ENCODE measurements at regions not wholly inside any gene's neighbourhood (a gene's known extent, or its start where the extent isn't known, plus 50 kb on each side); places are given as distances from the start of the nearest gene placed in this dataset.

DNA sequence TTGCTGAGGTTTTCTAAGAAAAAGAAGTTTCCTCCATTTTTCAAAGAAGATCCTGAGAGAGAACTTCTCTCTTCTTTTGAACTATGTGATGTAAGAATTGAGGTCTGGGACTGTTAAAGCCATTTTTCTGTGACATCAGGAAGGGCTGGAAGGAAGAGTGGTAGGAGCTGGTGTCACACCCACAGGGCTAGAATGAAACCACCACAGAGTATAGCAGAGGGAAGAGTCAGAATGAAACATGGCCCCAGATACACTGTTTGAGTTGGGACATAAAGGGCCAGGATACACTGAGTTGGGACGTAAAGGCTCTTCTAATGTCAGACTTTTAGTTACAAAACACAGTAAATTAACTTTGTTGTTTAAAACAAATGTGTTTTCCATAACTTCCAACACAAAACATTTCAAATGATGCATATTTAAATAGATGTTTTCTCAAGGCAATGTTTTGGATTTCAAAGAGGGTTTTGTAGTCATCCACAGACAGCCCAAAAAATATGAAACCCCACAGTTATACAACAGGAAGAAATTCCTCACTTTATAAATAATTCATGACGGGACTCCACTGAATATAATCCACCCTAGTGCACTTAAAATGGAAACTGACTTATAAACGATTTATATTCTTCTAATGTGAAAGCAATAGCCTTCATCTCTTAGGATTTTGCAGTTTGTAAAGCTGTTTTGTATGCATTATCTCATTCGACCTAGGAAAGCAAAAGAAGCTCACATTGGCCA, 72.5 kb downstream of the LIG4 start:
- no peak for ATAC-seq
- TF ChIP-seq POLR2A (IDR thresholded peaks at IDR 0.05): no peak
- TF ChIP-seq, protein P1, sequence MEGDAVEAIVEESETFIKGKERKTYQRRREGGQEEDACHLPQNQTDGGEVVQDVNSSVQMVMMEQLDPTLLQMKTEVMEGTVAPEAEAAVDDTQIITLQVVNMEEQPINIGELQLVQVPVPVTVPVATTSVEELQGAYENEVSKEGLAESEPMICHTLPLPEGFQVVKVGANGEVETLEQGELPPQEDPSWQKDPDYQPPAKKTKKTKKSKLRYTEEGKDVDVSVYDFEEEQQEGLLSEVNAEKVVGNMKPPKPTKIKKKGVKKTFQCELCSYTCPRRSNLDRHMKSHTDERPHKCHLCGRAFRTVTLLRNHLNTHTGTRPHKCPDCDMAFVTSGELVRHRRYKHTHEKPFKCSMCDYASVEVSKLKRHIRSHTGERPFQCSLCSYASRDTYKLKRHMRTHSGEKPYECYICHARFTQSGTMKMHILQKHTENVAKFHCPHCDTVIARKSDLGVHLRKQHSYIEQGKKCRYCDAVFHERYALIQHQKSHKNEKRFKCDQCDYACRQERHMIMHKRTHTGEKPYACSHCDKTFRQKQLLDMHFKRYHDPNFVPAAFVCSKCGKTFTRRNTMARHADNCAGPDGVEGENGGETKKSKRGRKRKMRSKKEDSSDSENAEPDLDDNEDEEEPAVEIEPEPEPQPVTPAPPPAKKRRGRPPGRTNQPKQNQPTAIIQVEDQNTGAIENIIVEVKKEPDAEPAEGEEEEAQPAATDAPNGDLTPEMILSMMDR (IDR thresholded peaks at IDR 0.05): no peak
- peaks cover 0 to 4% (median 0%) of the 10 kb centered on the region in 9 donors for H3K27me3 ChIP-seq
- H3K36me3 ChIP-seq: no peaks in the 10 kb centered on the region
- 67 to 75% (median 69%) methylated on average over 4 of the region's 4 CpGs for WGBS, 4 donors
- H3K4me1 ChIP-seq: no peaks in the 10 kb centered on the region
- intact Hi-C loops (cut with DNase I): no loop called here
- H3K4me3 ChIP-seq: no peak overlapping the region
- no peak for DNase-seq
- no peak overlapping the region for H3K27ac ChIP-seq
- no peaks in the 10 kb centered on the region for H3K9me3 ChIP-seq

DNA sequence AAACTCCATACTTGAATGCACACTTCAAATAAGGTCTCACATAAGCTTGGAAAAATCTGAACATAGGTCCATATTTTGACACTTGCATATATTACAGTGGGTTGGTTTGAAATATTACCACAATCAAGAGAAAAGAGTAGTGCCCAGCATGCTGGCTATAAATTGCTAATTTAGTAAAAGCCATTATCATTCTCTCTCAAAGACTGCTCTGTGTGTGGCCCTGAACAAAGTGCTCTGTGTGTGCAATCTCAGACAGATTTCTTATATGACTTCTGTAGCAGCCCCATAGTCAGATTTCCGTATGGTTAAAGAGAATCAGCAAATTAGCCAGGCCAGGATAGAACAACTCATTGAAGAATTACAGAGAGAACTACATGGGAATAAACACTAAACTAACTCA, 78.2 kb downstream of the LIG4 start:
- intact Hi-C loops (cut with DNase I): no loop called here
- DNase-seq (no peak), ATAC-seq (no peak)
- H3K9me3 ChIP-seq: no peaks in the 10 kb centered on the region
- 80 to 88% (median 85%) methylated on average over 1 of the region's 1 CpG for WGBS, 4 donors
- H3K27ac ChIP-seq: no peak overlapping the region
- TF ChIP-seq, protein P1 (IDR thresholded peaks at IDR 0.05): no peak
- TF ChIP-seq POLR2A (IDR thresholded peaks at IDR 0.05): no peak
- no peaks in the 10 kb centered on the region for H3K4me1 ChIP-seq
- H3K27me3 ChIP-seq: peaks cover 0 to 4% (median 0%) of the 10 kb centered on the region in 9 donors
- no peaks in the 10 kb centered on the region for H3K36me3 ChIP-seq
- H3K4me3 ChIP-seq: no peak overlapping the region

DNA sequence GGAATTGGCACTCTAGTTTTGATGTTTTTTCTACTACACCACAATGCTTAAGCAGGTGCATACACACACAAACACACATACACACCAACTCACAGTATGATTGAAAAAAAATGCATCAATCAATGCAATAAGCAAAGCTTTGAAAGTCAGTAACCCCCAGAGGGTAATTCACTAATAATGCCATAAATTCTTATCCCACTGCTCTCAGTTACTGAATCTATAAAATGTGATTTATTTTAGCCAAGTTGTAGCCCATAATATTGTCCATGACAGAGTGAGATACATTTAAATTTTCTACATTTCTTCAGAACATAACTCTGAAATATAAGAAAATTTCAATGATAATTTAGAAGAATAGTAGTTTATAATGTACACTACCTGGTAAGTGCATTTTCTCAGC, 87.9 kb downstream of the LIG4 start:
- DNase-seq (no peak), ATAC-seq (no peak)
- Histone ChIP-seq H3K4me1 (no peaks in the 10 kb centered on the region), H3K9me3 (no peaks in the 10 kb centered on the region), H3K4me3 (no peak overlapping the region), H3K27me3 (peaks cover 0 to 4% (median 0%) of the 10 kb centered on the region in 9 donors), H3K36me3 (no peaks in the 10 kb centered on the region), H3K27ac (no peak overlapping the region)
- TF ChIP-seq POLR2A (IDR thresholded peaks at IDR 0.05): no peak
- TF ChIP-seq, protein P1 (IDR thresholded peaks at IDR 0.05): no peak
- intact Hi-C loops (cut with DNase I): no loop called here

DNA sequence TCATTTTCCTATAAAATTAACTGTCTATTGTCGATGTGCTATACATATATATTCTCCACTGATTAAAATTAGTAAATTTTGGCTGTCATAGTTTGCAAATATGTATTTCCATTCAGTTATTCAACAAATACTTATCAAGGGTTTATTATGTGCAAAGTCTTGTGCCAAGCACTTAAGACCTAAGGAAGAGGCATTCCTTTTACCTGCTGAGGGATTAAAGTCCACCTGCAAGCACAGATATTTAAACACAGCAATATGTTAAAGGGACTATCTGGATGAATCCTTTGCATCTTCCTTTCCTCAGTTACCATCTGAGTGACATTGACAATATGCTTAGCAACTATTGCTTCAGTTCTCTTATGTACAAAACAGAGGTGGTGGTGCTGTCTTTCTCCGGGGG, 89.3 kb downstream of the LIG4 start:
- Histone ChIP-seq H3K4me3 (no peak overlapping the region), H3K4me1 (no peaks in the 10 kb centered on the region), H3K27ac (no peak overlapping the region), H3K36me3 (no peaks in the 10 kb centered on the region), H3K27me3 (peaks cover 0 to 4% (median 0%) of the 10 kb centered on the region in 9 donors), H3K9me3 (no peaks in the 10 kb centered on the region)
- ATAC-seq (no peak), DNase-seq (no peak)
- intact Hi-C loops (cut with DNase I): no loop called here
- no peak for TF ChIP-seq POLR2A (IDR thresholded peaks at IDR 0.05)
- TF ChIP-seq, protein P1 (IDR thresholded peaks at IDR 0.05): no peak
- 67 to 92% (median 88%) methylated on average over 2 of the region's 2 CpGs for WGBS, 4 donors
